ENCODE measurements at regions not wholly inside any gene's neighbourhood (a gene's known extent, or its start where the extent isn't known, plus 50 kb on each side); places are given as distances from the start of the nearest gene placed in this dataset.

- no peak for DNase-seq
- Histone ChIP-seq H4K20me1 (ENCODE audit: control insufficient read depth, insufficient read depth, low read length, poor library complexity, severe bottlenecking) (no peaks in the 10 kb centered on the region), H3K9me3 (ENCODE audit: control extremely low read depth in 1 of 3, control insufficient read depth in 2 of 3, insufficient read depth in 1 of 3, low read length in 2 of 3) (no peaks in the 10 kb centered on the region), H3K9ac (ENCODE audit: low read length) (no peak overlapping the region), H3K27ac (ENCODE audit: low read length in 2 of 2) (no peak overlapping the region), H2AFZ (ENCODE audit: insufficient read depth, low read depth, low read length, poor library complexity, severe bottlenecking) (no peak overlapping the region), H3K4me1 (ENCODE audit: control insufficient read depth in 2 of 2, insufficient read depth in 2 of 2, low read length in 2 of 2) (no peaks in the 10 kb centered on the region), H3K4me2 (replicated peaks; ENCODE audit: low read depth, low read length, poor library complexity, severe bottlenecking) (no peak overlapping the region), H3K36me3 (replicated peaks in 1 of 2; ENCODE audit: control extremely low read depth in 1 of 2, control insufficient read depth in 1 of 2, extremely low read depth in 1 of 2, insufficient read depth in 2 of 2, low read length in 1 of 2) (no peaks in the 10 kb centered on the region), H3K4me3 (ENCODE audit: control extremely low read depth in 1 of 5, extremely low read depth in 1 of 5, insufficient read depth in 1 of 5, low read depth in 2 of 5, low read length in 4 of 5) (no peak overlapping the region), H3K27me3 (replicated peaks in 1 of 4; ENCODE audit: control extremely low read depth in 1 of 4, control insufficient read depth in 3 of 4, insufficient read depth in 4 of 4, low read length in 3 of 4) (peaks cover 0 to 4% (median 0%) of the 10 kb centered on the region in 4 experiments), H3K79me2 (ENCODE audit: control insufficient read depth, insufficient read depth, low read length) (no peaks in the 10 kb centered on the region)
- POLR2A ChIA-PET, result no interaction called here
- Mint-ChIP-seq H3K4me1 (no peaks in the 10 kb centered on the region), H3K27ac (no peak overlapping the region), H3K9me3 (ENCODE audit: insufficient read depth) (no peaks in the 10 kb centered on the region), H3K27me3 (peaks cover 24% of the 10 kb centered on the region), H3K4me3 (no peak overlapping the region)
- TF ChIP-seq EZH2 (IDR thresholded peaks at IDR 0.05; ENCODE audit: borderline replicate concordance, insufficient read depth, low read depth, low read length, poor library complexity, severe bottlenecking), result no peak
- TF ChIP-seq, protein P1, sequence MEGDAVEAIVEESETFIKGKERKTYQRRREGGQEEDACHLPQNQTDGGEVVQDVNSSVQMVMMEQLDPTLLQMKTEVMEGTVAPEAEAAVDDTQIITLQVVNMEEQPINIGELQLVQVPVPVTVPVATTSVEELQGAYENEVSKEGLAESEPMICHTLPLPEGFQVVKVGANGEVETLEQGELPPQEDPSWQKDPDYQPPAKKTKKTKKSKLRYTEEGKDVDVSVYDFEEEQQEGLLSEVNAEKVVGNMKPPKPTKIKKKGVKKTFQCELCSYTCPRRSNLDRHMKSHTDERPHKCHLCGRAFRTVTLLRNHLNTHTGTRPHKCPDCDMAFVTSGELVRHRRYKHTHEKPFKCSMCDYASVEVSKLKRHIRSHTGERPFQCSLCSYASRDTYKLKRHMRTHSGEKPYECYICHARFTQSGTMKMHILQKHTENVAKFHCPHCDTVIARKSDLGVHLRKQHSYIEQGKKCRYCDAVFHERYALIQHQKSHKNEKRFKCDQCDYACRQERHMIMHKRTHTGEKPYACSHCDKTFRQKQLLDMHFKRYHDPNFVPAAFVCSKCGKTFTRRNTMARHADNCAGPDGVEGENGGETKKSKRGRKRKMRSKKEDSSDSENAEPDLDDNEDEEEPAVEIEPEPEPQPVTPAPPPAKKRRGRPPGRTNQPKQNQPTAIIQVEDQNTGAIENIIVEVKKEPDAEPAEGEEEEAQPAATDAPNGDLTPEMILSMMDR (IDR thresholded peaks at IDR 0.05), result no peak
- intact Hi-C loops (cut with micrococcal nuclease), result no loop called here
- no peak for ATAC-seq (ENCODE audit: low read depth)
- WGBS (ENCODE audit: insufficient coverage), result 67% methylated on average over 5 of the region's 7 CpGs
- CTCF ChIA-PET, result no interaction called here
These were observed 508.9 kb downstream of the RPS24 start for GRCh38 chr10:78542521-78542920.

DNA sequence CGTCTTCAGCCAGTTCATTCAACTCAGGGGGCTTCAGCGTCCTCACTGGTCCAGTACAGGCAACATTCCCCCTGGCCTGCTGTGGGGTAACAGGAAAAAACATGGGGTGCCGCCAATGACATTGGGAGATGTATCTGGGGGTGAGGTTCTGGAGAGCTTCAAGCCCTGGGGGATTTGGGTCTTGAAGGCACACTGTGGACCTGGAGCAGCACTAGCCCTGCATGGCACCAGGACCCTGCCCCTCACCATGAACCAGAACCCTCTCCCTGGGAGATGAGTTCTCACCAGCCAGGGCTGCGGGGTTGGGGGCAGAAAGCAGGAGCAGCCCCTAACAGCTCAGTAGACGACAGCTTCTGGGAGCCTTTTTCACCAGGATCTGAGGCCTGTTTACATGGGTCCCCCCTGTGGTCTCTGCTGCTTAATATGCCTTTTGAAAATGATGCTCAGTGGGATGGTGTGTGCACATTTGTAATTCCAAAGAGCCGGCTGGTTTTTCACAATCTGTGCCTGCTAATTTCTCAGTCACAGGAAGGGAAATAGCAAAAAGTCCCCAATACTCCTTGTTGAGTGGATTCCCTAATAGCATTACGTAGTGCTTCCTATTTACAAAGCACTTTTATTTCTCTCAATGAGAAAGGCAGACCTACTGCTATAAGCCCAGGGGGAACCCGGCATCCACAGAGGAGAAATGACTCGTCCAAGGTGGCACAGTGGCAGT lies 509.5 kb downstream of the RPS24 start:
- ATAC-seq (ENCODE audit: low read depth), result no peak
- ChIA-PET CTCF (interaction anchor here (0.6 kb wide), 1 partner anchor 231 kb away, joined by 3 read pairs; no protein-coding TSS in a partner anchor), POLR2A (no interaction called here)
- H3K27ac ChIP-seq (ENCODE audit: low read length in 2 of 2), result no peak overlapping the region
- H3K4me1 ChIP-seq (ENCODE audit: control insufficient read depth in 2 of 2, insufficient read depth in 2 of 2, low read length in 2 of 2), result no peaks in the 10 kb centered on the region
- H4K20me1 ChIP-seq (ENCODE audit: control insufficient read depth, insufficient read depth, low read length, poor library complexity, severe bottlenecking), result no peaks in the 10 kb centered on the region
- H3K27me3 ChIP-seq (replicated peaks in 1 of 4; ENCODE audit: control extremely low read depth in 1 of 4, control insufficient read depth in 3 of 4, insufficient read depth in 4 of 4, low read length in 3 of 4), result peaks cover 0 to 4% (median 0%) of the 10 kb centered on the region in 4 experiments
- no peaks in the 10 kb centered on the region for H3K9me3 ChIP-seq (ENCODE audit: control extremely low read depth in 1 of 3, control insufficient read depth in 2 of 3, insufficient read depth in 1 of 3, low read length in 2 of 3)
- Mint-ChIP-seq H3K27me3 (peaks cover 28% of the 10 kb centered on the region), H3K9me3 (ENCODE audit: insufficient read depth) (no peaks in the 10 kb centered on the region), H3K27ac (no peak overlapping the region), H3K4me3 (no peak overlapping the region), H3K4me1 (no peaks in the 10 kb centered on the region)
- no peak overlapping the region for H3K4me3 ChIP-seq (ENCODE audit: control extremely low read depth in 1 of 5, extremely low read depth in 1 of 5, insufficient read depth in 1 of 5, low read depth in 2 of 5, low read length in 4 of 5)
- no peak overlapping the region for H3K9ac ChIP-seq (ENCODE audit: low read length)
- 84% methylated on average over 7 of the region's 9 CpGs for WGBS (ENCODE audit: insufficient coverage)
- no peak for TF ChIP-seq EZH2 (IDR thresholded peaks at IDR 0.05; ENCODE audit: borderline replicate concordance, insufficient read depth, low read depth, low read length, poor library complexity, severe bottlenecking)
- TF ChIP-seq, protein P1 (IDR thresholded peaks at IDR 0.05), result no peak
- H3K4me2 ChIP-seq (replicated peaks; ENCODE audit: low read depth, low read length, poor library complexity, severe bottlenecking), result no peak overlapping the region
- H2AFZ ChIP-seq (ENCODE audit: insufficient read depth, low read depth, low read length, poor library complexity, severe bottlenecking), result no peak overlapping the region
- no peak for DNase-seq
- no peaks in the 10 kb centered on the region for H3K36me3 ChIP-seq (replicated peaks in 1 of 2; ENCODE audit: control extremely low read depth in 1 of 2, control insufficient read depth in 1 of 2, extremely low read depth in 1 of 2, insufficient read depth in 2 of 2, low read length in 1 of 2)
- H3K79me2 ChIP-seq (ENCODE audit: control insufficient read depth, insufficient read depth, low read length), result no peaks in the 10 kb centered on the region
- intact Hi-C loops (cut with micrococcal nuclease), result no loop called here
